NCI-H774 (cell line): ENCODE measurements at regions not wholly inside any gene's neighbourhood (a gene's known extent, or its start where the extent isn't known, plus 50 kb on each side); places are given as distances from the start of the nearest gene placed in this dataset.
"Not testable (repeated sequence)": the region's sequence is repeated elsewhere in the genome, so short reads cannot be mapped to it uniquely, and the experiment has no call there.

Source experiments
- DNase-seq: peaks from one replicate; lab custom pipeline; 2025; lab: John Stamatoyannopoulos, UW

DNA sequence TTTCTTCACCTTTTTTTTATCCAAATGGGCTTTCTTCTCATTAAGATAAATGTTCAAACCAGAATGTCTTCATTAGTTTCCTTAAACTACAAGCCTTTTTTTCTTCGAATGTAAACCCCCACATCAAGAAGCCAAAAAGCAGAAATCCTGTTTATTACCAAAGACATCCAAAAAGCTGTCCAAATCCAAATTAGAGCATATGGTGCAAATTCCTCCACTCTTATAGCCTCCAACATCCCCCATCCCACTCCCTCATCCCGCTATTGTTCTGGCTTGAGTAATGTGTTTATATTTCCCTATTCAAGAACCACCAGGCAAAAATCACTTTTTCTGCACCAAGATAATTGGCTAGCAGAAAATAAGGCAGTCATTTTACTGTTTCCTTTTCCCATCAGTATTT is 315.1 kb upstream of the ADGRL3 start:
- DNase-seq: no peak

DNA sequence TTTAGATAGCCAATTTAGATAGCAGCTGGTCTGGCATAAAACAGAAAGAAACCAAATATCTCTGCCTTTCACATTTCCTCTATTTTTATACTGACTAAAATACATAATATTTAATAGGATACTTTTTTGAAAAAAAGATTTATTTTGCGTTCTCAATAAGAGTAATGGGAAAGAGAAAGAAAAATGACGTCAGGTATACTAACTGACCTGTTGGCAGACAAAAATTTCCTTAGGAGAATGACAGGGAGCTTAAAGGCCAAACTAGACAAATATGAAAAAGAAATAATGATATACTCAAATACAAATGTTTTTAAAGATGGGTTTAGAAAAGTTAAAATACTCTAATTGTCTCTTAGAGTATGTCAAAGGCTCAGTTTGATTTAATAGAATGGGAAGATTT is 309.4 kb upstream of the ADGRL3 start:
- no peak for DNase-seq

DNA sequence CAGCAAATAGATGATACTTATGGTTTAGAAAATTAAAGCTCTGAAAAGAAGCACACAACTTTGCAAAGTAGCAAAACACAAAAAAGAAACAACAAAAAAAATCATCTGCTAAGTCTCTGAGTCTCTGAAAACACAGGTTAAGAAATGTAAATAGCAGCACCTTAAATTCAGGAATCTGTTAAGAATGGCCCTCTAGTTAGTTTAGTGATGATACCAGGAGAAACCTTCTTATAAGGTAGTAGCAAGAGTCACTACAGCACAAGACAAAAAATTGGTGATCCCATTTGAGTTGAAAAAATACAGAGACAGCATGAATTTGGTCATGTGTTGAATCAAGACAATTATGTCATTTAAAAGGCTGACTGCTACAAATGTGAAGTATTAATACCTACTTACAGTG is 308.2 kb upstream of the ADGRL3 start:
- DNase-seq: no peak

DNA sequence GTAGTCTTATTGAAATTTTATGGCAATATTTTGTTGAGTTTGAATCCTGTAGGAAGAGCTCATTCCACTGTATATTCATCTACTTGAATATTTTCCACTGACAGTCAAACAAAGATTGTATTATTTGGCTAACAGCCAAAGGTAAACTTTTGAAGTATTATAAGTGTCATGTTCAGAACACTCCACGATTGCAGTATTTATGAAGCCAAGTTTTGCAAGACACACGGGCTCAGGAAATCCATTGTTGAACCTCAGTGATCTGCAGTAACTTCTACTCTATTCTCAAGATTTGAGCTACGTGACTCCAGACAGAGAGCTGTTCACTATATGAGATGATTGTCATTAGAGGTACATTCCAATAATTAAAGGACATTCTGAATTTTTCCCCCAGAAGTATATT is 302.7 kb upstream of the ADGRL3 start:
- no peak for DNase-seq

DNA sequence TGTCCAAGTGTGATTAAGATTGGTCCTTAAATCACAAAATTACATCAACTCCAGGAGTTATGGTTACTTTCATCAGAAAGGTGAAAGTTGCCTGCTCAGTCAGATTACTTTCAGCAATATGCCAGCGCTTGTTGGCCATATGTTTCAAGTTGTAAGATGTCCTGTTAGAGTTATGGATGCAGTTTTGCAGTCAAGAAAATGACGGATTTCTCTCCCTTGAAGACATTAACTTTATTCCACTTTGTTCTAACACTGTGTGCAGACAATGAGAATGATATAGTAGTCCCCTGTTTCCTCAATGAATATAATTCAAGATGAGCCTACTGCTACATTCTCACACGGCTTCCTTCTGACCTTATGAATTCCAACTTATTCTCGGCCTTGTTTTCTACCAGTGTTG is 295.0 kb upstream of the ADGRL3 start:
- no peak for DNase-seq

DNA sequence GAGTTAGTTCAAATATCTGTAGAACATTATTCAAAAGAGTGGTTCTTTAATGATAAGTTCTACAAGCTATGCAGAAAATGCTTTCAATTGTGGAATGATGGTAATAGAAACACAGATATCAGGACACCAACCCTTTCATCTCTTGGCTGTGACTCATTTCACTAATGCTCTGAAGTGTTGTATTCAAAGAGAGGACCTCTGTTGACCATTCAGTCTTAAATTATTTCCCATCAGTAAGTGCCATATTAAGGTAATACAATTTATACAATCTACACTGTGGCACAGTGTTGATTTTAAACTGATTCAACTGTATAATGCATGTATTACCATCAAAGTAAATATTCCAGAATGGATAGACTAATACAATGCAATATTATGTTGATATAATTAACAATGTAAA is 289.0 kb upstream of the ADGRL3 start:
- no peak for DNase-seq

DNA sequence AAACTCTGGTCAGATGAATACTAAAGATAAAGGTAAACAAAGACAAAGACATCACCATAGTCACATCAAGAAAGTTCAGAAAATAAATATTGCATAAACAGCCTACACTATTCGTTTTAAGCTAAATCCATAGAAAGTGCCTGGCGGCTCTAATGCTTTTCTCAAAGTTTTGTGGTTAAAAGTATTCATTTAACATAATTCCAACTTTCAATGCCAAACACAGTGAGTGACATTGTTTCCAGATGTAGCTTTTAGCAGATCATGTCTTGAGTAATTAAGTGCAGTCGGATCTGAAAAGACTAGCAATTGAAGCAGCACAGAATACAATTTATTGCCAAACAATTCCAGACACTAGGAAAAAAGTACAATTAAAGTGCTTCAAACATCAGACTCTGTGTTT is 287.1 kb upstream of the ADGRL3 start:
- DNase-seq: no peak

DNA sequence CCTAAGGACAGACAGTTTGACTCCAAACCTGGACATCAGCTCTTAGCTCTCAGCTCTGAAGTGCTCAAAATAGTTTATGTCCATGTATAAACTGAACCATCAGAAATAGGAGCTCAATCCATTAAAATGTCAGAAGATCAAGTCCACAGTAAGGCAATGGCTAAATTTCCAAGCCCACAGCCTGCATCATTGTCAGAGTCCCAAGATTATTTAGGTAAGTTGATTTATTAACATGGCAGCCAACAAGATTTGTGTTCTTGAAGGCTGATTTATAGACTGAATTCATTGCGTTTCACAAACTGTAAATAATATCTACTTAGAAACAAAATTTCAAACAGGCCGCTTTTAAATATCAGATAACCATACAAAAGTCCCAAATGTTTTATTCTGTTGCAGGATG is 286.5 kb upstream of the ADGRL3 start:
- no peak for DNase-seq

DNA sequence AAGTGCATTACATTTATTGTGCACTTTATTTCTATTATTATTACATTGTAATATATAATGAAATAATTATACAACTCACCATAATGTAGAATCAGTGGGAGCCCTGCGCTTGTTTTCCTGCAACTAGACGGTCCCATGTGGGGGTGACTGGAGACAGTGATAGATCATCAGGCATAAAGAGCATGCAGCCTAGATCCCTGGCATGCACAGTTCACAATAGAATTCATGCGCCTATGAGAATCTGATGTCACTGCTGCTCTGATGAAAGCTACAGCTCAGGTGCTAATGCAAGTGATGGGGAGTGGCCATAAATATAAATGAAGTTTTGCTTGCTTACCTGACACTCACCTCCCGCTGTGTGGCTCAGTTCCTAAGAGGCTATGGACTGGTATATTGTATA is 278.4 kb upstream of the ADGRL3 start:
- not testable (repeated sequence) for DNase-seq

DNA sequence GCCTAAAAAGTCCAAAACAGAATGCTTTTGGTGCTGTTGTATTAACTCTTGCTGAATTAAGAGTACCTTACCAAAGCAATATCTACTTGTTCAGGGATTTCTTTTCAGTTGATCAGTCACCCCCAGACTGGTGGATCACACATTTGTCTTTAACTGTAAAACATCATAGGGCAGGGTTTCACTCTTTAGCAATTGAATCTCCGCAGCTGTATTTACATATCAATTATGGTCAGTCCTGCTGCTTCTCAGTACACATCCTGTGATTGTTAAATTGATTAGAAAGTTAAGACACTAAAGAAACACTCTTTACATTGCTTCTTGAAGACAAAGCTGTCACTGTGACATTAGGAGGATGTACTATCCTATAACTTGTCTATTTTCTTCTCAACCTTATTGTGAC is 277.1 kb upstream of the ADGRL3 start:
- no peak for DNase-seq

DNA sequence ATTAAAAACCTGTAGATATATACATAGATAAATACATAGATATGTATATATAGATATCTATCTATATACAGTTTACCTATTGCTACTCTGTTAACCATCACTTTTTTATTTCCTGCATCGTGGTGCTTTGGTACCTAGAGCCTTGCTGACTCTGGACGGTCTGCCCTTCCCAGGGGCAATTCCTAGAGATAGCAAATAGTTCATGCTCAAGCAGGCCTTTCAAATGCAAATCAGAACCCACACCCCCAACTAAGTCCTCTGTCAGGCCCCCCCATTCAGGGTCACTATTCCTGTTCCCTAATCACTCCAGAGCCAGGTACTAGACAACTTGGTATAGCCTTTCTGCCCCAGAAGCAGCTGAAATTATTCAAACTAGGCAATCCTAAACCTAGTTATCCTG is 273.5 kb upstream of the ADGRL3 start:
- DNase-seq: no peak

DNA sequence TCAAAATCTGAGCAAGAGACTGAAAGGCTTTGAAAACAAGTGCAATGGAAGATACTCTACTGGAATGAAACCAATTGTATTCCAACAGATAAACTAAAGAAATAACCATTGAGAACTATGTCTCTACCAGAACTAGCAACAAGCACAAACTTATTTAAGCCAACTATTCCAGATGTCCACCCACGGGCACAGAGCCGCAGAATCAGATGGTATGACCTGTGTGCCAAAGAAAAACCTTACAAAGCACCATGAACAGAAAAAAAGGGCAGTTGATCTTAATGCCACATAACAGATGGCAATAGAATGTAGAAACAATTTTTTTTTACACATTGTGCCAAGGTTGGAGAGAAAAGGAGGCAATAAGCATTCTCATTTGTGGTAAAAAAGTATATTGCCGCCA is 269.3 kb upstream of the ADGRL3 start:
- DNase-seq: no peak

DNA sequence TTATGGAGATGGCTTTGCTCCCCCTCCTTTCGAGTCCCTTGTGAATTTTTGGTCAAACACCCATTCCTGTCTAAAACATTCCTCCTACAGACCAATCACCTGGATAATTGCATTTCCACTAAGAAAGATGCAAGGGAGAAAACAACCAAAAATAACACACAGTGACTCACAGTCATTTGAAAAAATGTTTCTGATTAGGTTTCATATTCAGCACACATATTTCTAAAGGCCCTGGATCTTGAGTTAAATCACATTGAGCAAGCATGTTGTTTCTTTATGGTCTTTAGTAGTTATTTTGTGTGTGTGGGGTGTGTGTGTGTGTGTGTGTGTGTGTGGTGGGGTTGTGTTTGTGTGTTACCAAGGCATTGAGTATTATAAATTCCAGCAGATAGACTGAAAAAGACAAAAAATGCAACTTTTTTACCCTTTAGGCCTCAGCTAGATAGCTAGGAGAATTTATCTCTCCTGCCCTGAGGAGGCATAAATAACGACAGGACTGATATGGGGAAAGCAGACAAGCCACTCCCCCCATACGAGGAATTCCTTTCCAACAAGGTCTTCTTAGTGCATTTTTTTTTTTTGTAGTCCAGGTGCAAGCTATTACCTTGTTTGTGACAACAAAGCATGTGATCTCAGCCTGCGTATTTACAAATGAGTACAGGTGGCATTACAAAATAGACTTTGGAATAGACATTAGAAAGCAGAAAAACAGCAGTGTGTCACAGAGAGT is 265.4 kb upstream of the ADGRL3 start:
- DNase-seq: peak; percentile 39

DNA sequence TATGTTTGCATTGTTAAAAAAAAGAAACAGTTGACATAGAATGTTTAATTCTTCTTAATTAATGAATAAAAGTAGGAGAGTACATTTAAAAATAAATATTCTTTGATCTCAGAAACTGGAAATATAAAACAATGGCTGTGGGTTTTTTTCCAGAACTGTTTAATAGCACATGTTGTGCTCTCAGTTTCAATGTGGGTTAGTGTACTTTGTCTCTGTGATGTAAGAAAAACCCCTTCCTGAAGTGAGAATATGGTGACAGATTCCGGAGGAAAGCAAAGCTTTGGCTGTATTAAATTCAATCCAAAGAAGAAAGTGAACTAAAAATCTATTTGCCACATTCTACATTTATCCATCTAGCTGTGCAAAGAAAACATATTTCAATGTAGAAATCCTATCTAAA is 261.9 kb upstream of the ADGRL3 start:
- DNase-seq: no peak

DNA sequence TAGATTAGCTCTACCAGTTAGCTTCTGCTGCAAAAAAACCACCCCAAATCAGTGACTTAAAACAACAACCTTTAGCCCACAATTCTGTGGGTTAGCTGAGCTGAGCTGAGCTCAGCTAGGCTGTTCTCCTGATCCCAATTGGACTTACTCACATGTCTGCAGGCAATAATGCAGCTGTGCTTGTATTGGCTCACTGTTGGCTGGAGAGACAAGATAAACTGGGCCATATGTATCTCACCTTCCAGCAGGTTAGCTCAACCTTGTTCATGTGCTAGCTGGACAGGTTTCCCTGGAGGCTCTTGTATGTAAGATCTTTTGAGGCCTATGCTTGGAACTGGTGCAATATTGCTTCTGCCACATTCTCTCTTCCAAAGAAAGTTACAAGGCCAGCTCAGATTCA is 261.5 kb upstream of the ADGRL3 start:
- DNase-seq: no peak

DNA sequence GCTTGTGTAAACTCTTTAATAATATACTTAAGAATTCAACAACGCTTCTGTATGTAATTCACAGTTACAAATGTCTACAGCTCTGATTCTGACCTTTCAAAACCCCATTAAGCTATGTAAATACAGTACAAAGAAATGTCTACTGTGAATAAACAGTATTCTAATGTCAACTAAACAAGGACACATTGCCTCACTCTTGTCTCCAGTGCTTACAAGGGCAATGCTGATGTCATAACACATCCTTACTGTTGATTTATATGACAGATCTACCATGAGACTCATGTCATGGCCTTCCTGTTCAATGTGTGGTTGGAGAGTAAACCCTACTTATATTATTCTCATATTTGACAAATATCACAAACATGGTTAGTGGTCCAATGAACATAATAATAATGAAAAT is 256.1 kb upstream of the ADGRL3 start:
- peak; percentile 37 for DNase-seq

DNA sequence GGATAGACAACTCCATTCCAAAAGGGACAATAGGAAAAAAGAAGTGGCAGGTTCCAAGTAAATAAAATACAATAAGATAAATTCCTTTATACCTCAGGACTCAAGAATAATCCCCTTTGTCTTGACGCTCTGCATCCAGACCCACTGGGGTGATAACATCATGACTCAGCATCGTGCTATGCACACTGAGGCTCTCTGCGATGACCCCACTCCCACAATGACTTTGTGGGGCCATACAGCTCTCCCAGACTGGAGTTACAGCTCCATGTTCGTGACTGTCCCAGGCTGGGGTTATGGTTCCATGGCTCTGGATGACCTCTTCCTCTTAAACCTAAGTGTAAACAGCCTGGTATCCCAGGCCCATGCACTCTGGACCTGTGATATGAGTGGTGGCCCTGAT is 254.5 kb upstream of the ADGRL3 start:
- no peak for DNase-seq

DNA sequence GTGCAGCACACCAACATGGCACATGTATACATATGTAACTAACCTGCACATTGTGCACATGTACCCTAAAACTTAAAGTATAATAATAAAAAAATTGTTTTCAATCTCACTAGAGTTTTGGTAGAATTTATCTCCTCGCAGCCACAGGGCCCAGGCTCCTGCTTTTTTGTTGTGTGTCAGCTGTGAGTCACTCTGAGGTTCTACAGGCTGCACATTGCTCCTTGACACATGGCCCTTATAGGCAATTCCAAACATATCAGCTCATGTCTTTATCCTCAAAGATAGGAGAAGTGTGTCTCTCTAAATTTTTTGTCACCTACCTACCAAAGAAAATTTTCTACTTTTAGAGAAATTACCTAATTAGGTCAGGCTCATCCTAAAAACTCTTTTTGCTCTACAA is 252.1 kb upstream of the ADGRL3 start:
- DNase-seq: no peak

DNA sequence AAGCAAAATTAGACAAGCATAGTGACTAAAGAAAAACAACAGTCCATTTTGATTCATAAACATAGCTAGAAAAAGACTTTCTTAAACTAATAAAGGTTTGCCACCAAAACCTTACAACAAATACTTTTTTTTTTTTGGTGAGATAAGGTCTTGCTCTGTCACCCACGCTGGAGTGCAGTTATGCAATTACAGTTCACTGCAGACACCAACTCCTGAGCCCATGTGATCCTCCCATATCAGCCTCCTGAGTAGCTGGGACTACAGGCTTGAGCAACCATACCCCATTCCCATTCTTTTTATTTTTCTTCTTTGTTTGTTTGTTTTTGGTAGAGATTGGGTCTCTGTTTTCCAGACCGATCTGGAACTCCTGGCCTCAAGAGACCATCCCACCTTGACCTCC is 247.2 kb upstream of the ADGRL3 start:
- DNase-seq: no peak

DNA sequence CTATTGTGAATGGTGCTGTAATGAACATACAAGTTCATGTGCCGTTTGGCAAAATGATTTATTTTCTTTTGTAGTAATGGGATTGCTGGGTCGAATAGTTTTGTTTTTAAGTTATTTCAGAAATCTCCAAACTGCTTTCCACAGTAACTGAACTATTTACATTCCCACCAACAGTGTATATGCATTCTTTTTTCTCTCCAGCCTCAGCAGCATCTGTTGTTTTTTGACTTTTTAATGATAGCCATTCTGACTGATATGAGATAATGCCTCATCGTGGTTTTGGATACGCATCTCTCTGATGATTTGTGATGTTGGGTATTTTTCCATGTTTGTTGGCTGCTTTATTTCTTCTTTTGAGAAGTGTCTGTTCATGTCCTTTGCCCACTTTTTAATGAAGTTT is 246.3 kb upstream of the ADGRL3 start:
- DNase-seq: no peak

DNA sequence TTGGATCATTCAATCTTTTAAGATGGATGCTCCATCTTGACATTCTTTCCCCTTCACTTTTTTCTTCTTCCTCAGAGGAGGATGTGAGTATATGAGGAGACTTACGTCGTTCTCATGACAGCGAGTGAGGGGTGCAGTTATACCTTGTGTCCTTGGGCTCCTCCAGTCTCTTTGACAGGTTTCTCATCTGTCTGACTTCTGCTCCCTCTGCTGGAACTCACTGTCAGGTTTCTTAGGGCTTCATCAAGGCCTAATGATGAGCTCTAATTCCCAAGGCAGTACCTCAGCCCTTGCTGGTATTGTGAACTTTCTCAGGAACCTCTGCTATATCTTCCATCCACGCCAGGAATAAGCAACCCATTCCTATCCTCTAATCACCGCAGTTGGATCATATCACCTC is 237.8 kb upstream of the ADGRL3 start:
- no peak for DNase-seq

DNA sequence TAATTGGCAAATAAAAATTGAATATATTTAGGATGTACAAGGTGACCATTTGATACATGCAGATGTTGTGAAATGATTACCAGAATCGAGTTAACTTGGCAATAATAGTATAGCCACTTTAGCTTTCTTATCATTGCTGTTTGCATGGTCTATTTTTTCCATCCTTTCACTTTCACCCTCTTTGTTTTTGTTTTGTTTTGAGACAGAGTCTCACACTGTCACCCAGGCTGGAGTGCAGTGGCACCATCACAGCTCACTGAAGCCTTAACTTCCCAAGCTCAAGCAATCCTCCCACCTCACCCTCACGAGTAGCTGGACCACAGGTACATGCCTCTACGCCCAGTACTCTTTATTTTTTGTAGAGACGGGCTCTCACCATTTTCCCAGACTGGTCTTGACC is 218.6 kb upstream of the ADGRL3 start:
- no peak for DNase-seq

DNA sequence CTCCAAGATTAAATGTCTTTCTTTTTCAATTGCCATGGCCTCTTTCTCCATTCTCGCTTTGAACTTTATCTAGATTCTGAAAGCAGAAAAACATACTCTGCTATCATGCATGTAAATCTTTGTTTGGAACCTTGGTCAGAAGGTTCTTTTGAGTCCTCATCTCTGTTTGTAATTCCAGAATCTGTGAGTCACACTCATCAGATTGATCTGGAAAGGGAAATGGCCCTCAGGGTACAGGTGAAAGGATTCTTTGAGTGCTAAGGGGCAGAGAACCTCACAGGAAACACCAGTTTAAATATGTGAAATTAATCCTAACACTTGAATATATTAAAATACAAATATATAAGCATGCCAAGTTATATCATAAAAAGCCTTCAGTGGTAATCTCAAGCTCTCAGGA is 211.0 kb upstream of the ADGRL3 start:
- no peak for DNase-seq

DNA sequence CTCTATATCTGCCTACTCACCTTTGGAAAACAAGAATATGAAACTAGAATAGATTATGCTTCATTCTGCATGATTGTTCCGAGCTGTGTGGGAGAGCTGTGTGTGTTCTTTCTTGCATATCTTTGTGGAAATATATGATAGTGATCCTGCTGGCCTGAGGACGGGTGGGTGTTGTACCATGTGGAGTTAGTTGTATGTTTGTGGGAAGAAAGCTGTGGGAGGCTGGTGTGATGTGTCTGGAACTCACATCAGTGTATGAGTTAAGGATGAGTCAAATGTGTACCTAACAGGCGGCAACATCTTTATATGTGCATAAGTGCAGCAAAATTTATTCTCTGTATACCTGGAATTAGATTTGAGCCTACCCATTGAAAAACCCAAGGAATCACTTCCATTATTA is 208.1 kb upstream of the ADGRL3 start:
- DNase-seq: no peak

DNA sequence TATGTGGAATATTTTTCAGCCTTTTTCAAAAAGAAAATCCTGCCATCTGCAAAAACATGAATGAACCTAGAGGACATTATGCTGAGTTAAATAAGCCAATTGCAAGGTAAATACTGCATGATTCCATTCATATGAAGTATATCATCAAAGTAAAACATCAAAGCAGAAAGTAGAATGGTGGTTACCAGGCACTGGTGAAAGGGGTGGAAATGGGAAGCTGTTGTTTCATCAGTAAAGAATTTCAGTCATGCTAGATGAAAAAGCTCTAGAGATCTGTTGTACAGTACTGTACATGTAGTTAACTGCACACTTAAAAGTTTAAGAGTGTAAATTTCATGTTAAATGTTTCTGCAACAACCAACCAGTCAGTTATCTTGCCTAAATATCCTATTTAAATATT is 196.8 kb upstream of the ADGRL3 start:
- DNase-seq: no peak
